K562 (cell line): ENCODE measurements at regions not wholly inside any gene's neighbourhood (a gene's known extent, or its start where the extent isn't known, plus 50 kb on each side); places are given as distances from the start of the nearest gene placed in this dataset.

Source experiments
- ATF7 ChIP-seq: fragments of 450-650 bp; IDR thresholded peaks from 2 replicates; pipeline ENCODE4 v1.7.1; 2014; ENCODE audit warnings: mild to moderate bottlenecking, moderate library complexity
- NRF1 ChIP-seq, 2 experiments: fragments of 450-650 bp; IDR thresholded peaks in 1 of 2; conservative IDR thresholded peaks in 1 of 2; 2 replicates each; pipeline ENCODE4 v1.6.1; 2014; ENCODE audit warnings: mild to moderate bottlenecking in 2 of 2
- RAD21 ChIP-seq, 2 experiments: fragments of 250-450 bp in 1 of 2; fragments of 450-650 bp in 1 of 2; sonication (Bioruptor Pico) in 1 of 2; formaldehyde crosslinking in 1 of 2; IDR thresholded peaks in 1 of 2; conservative IDR thresholded peaks in 1 of 2; 2 replicates each; pipeline versions ENCODE4 v1.4.0 to v1.8.0; 2020 to 2022; ENCODE audit warnings: mild to moderate bottlenecking in 2 of 2, moderate library complexity in 1 of 2
- SAFB2 ChIP-seq: fragments of 200-400 bp; formaldehyde crosslinking; IDR thresholded peaks from 2 replicates; pipeline ENCODE4 v1.6.1; 2018; ENCODE audit warnings: borderline replicate concordance, low read length, low read depth, moderate library complexity; ENCODE audit not compliant: severe bottlenecking
- ZNF780A ChIP-seq: fragments of 250-450 bp; sonication (Bioruptor Pico); IDR thresholded peaks from 2 replicates; pipeline ENCODE4 v1.5.0; 2021; ENCODE audit warnings: mild to moderate bottlenecking
- TF ChIP-seq, protein P1 (sequence below): fragments of 250-450 bp; sonication (Bioruptor Pico); IDR thresholded peaks from 2 replicates; pipeline ENCODE4 v1.8.0; 2021; ENCODE audit warnings: moderate library complexity, mild to moderate bottlenecking, inconsistent platforms
- TF ChIP-seq, protein P2 (sequence below), 3 experiments: IDR thresholded peaks in 2 of 3; conservative IDR thresholded peaks in 1 of 3; 2 replicates each; pipeline ENCODE4 v1.5.1; 2011 to 2012; ENCODE audit warnings: low read length in 3 of 3, mild to moderate bottlenecking in 3 of 3, control low read depth in 2 of 3, improper control_type of control experiment in 1 of 3, inconsistent platforms in 1 of 3, low read depth in 1 of 3, mixed read lengths in 1 of 3, moderate library complexity in 1 of 3; ENCODE audit not compliant: insufficient read depth in 2 of 3

DNA sequence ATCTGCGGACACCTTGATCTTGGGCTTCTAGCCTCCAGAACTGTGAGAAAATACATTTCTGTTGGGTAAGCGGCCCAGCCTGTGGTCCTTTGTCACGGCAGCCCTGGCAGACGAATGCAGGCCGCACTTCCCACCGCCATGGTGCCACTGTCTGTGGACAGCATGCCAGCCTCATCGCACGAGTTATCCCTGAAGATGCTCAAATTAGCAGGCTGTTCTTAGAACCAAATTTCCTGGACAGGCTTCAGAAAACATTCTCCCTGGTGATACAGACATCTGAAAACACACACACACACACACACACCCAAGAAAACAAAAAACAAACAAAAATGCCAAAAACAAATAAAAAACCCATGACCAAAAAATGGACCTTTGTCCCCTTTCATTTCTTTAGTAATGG is 343.5 kb upstream of the GATB start:
- TF ChIP-seq ZNF780A (CRISPR knock-in tag) (no peak), RAD21 (CRISPR knock-in tag; conservative IDR thresholded peaks at IDR 0.05 in 1 of 2, IDR thresholded peaks at IDR 0.05 in 1 of 2) (no peak), SAFB2 (no peak), NRF1 (conservative IDR thresholded peaks at IDR 0.05 in 1 of 2, IDR thresholded peaks at IDR 0.05 in 1 of 2) (no peak), ATF7 (no peak)
- TF ChIP-seq, protein P1, sequence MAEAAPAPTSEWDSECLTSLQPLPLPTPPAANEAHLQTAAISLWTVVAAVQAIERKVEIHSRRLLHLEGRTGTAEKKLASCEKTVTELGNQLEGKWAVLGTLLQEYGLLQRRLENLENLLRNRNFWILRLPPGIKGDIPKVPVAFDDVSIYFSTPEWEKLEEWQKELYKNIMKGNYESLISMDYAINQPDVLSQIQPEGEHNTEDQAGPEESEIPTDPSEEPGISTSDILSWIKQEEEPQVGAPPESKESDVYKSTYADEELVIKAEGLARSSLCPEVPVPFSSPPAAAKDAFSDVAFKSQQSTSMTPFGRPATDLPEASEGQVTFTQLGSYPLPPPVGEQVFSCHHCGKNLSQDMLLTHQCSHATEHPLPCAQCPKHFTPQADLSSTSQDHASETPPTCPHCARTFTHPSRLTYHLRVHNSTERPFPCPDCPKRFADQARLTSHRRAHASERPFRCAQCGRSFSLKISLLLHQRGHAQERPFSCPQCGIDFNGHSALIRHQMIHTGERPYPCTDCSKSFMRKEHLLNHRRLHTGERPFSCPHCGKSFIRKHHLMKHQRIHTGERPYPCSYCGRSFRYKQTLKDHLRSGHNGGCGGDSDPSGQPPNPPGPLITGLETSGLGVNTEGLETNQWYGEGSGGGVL (CRISPR knock-in tag): no peak
- TF ChIP-seq, protein P2, sequence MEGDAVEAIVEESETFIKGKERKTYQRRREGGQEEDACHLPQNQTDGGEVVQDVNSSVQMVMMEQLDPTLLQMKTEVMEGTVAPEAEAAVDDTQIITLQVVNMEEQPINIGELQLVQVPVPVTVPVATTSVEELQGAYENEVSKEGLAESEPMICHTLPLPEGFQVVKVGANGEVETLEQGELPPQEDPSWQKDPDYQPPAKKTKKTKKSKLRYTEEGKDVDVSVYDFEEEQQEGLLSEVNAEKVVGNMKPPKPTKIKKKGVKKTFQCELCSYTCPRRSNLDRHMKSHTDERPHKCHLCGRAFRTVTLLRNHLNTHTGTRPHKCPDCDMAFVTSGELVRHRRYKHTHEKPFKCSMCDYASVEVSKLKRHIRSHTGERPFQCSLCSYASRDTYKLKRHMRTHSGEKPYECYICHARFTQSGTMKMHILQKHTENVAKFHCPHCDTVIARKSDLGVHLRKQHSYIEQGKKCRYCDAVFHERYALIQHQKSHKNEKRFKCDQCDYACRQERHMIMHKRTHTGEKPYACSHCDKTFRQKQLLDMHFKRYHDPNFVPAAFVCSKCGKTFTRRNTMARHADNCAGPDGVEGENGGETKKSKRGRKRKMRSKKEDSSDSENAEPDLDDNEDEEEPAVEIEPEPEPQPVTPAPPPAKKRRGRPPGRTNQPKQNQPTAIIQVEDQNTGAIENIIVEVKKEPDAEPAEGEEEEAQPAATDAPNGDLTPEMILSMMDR (IDR thresholded peaks at IDR 0.05 in 2 of 3, conservative IDR thresholded peaks at IDR 0.05 in 1 of 3; ENCODE audit: insufficient read depth in 2 of 3, low read depth in 1 of 3, low read length in 3 of 3): no peak
